Uterus (tissue), 2 donors: ENCODE measurements at regions not wholly inside any gene's neighbourhood (a gene's known extent, or its start where the extent isn't known, plus 50 kb on each side); places are given as distances from the start of the nearest gene placed in this dataset.

ENCODE experiments used
- POLR2A ChIP-seq, 2 donors: fragments of 450-650 bp; IDR thresholded peaks; one replicate each; pipeline ENCODE4 v1.6.1; 2016; ENCODE audit warnings: antibody characterized with exemption in 2 of 2, mild to moderate bottlenecking in 1 of 2, moderate library complexity in 1 of 2
- TF ChIP-seq, protein P1 (sequence below), 4 experiments: fragments of 200-600 bp in 2 of 4; fragments of 450-650 bp in 2 of 4; sonication (generic) in 2 of 4; IDR thresholded peaks; one replicate each; pipeline ENCODE4 v1.5.1; 2016 to 2019; ENCODE audit warnings: antibody characterized with exemption in 4 of 4, mild to moderate bottlenecking in 2 of 4, moderate library complexity in 1 of 4

DNA sequence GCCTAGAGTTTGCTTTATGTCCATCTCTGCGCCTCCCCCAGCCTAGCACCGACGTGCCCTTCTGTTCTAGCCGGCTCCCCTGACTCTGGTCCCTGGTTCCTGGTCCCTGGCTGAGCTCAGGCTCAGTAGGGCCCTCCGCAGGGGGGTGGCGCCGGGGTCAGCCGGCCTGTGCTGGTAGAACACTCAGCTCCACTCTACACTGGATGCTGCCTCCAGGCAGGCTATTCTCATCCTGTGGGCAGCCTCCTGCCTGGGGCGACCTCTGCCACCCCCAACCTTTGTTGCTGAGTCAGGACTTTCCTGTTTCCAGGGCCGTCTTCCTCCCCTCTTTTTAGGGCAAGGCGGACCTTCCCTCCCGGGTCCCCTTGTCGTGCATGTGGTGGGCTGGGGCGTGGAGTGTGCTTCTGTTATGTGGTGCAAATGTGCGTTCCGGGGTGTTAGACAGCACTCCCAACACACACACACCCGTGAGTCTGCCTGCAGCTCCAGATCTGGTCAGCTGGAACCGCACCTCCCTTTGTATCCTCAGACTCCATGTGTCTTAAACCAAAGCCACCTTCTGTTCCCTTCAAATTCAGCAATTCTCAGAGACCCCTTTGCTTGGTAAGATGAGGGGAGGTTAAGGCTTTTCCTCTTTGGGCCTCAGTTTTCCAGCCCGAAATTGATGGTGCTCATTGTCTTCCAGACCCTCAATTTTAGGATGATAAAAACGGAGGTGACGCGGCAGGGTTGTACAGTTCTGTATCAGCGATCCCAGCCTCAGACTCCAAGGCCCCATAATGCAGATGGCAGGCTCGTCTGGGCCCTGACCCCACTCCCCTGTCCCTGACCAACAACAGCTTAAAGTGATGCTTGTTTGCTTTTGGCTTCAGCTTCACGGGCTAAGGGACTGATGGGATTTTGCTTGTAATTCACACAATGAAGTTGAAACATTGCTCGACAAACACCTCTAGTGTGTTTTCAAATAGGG, 1327.9 kb downstream of the BRD1 start:
- TF ChIP-seq, protein P1, sequence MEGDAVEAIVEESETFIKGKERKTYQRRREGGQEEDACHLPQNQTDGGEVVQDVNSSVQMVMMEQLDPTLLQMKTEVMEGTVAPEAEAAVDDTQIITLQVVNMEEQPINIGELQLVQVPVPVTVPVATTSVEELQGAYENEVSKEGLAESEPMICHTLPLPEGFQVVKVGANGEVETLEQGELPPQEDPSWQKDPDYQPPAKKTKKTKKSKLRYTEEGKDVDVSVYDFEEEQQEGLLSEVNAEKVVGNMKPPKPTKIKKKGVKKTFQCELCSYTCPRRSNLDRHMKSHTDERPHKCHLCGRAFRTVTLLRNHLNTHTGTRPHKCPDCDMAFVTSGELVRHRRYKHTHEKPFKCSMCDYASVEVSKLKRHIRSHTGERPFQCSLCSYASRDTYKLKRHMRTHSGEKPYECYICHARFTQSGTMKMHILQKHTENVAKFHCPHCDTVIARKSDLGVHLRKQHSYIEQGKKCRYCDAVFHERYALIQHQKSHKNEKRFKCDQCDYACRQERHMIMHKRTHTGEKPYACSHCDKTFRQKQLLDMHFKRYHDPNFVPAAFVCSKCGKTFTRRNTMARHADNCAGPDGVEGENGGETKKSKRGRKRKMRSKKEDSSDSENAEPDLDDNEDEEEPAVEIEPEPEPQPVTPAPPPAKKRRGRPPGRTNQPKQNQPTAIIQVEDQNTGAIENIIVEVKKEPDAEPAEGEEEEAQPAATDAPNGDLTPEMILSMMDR (IDR thresholded peaks at IDR 0.05), result no peak
- no peak for TF ChIP-seq POLR2A (IDR thresholded peaks at IDR 0.05)
